ENCODE measurements at regions not wholly inside any gene's neighbourhood (a gene's known extent, or its start where the extent isn't known, plus 50 kb on each side); places are given as distances from the start of the nearest gene placed in this dataset.

- TF ChIP-seq, protein P1, sequence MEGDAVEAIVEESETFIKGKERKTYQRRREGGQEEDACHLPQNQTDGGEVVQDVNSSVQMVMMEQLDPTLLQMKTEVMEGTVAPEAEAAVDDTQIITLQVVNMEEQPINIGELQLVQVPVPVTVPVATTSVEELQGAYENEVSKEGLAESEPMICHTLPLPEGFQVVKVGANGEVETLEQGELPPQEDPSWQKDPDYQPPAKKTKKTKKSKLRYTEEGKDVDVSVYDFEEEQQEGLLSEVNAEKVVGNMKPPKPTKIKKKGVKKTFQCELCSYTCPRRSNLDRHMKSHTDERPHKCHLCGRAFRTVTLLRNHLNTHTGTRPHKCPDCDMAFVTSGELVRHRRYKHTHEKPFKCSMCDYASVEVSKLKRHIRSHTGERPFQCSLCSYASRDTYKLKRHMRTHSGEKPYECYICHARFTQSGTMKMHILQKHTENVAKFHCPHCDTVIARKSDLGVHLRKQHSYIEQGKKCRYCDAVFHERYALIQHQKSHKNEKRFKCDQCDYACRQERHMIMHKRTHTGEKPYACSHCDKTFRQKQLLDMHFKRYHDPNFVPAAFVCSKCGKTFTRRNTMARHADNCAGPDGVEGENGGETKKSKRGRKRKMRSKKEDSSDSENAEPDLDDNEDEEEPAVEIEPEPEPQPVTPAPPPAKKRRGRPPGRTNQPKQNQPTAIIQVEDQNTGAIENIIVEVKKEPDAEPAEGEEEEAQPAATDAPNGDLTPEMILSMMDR (IDR thresholded peaks at IDR 0.05; ENCODE audit: low read length): no peak
- TF ChIP-seq EZH2 (IDR thresholded peaks at IDR 0.05; ENCODE audit: borderline replicate concordance, low read length): no peak
Measured at GRCh38 chr16:73730481-73731090, 566.0 kb upstream of the PSMD7 start.
